Naive B cell (primary cell): ENCODE measurements at regions not wholly inside any gene's neighbourhood (a gene's known extent, or its start where the extent isn't known, plus 50 kb on each side); places are given as distances from the start of the nearest gene placed in this dataset.

Source experiments
- ATAC-seq, 2 donors: fragments of 150-1000 bp; cut with Tn5 transposase; 2 replicates each; pipeline ENCODE4 v1.10.0; 2021; ENCODE audit warnings: low read depth in 2 of 2, mild to moderate bottlenecking in 2 of 2, moderate library complexity in 2 of 2
- DNase-seq: peaks from one replicate; pipeline ENCODE4 v3.0.0; 2022
- H3K27ac Mint-ChIP-seq, 6 donors: one replicate each; pipeline ENCODE4 v1.8.0; 2020 to 2022; ENCODE audit warnings: mild to moderate bottlenecking in 6 of 6, mixed read lengths in 6 of 6, moderate library complexity in 5 of 6, inconsistent platforms in 2 of 6
- H3K27me3 Mint-ChIP-seq, 3 donors: one replicate each; pipeline ENCODE4 v1.8.0; 2021 to 2022; ENCODE audit warnings: mixed read lengths in 3 of 3, mild to moderate bottlenecking in 1 of 3
- H3K36me3 Mint-ChIP-seq, 2 donors: one replicate each; pipeline ENCODE4 v1.8.0; 2020 to 2022; ENCODE audit warnings: mixed read lengths in 2 of 2, inconsistent platforms in 1 of 2, mild to moderate bottlenecking in 1 of 2
- H3K4me1 Mint-ChIP-seq, 3 donors: one replicate each; pipeline ENCODE4 v1.8.0; 2020 to 2022; ENCODE audit warnings: mixed read lengths in 3 of 3, inconsistent platforms in 1 of 3, mild to moderate bottlenecking in 1 of 3, moderate library complexity in 1 of 3
- H3K4me3 Mint-ChIP-seq, 8 donors: one replicate each; pipeline ENCODE4 v1.8.0; 2020 to 2022; ENCODE audit warnings: mild to moderate bottlenecking in 8 of 8, mixed read lengths in 8 of 8, moderate library complexity in 8 of 8, inconsistent platforms in 2 of 8
- H3K9me3 Mint-ChIP-seq, 7 donors: one replicate each; pipeline ENCODE4 v1.8.0; 2020 to 2022; ENCODE audit warnings: mixed read lengths in 7 of 7, mild to moderate bottlenecking in 5 of 7, inconsistent platforms in 2 of 7, moderate library complexity in 1 of 7

GRCh38 chr20:63087872-63088680, 81.3 kb upstream of the BHLHE23 start:
- ATAC-seq = no peak
- Mint-ChIP-seq H3K36me3 (no peaks in the 10 kb centered on the region), H3K27ac (no peak overlapping the region), H3K4me1 (no peaks in the 10 kb centered on the region), H3K27me3 (peaks cover 5 to 42% (median 17%) of the 10 kb centered on the region in 3 donors), H3K4me3 (no peak overlapping the region), H3K9me3 (peaks cover 0 to 2% (median 0%) of the 10 kb centered on the region in 7 donors)
- DNase-seq = no peak

- Mint-ChIP-seq H3K27me3 (peaks cover 12 to 42% (median 24%) of the 10 kb centered on the region in 3 donors), H3K27ac (no peak overlapping the region), H3K36me3 (no peaks in the 10 kb centered on the region), H3K4me1 (no peaks in the 10 kb centered on the region), H3K4me3 (no peak overlapping the region), H3K9me3 (peaks cover 0 to 2% (median 0%) of the 10 kb centered on the region in 7 donors)
- DNase-seq (no peak), ATAC-seq (no peak)
Measured at GRCh38 chr20:63087236-63087871, 80.6 kb upstream of the BHLHE23 start.

DNA sequence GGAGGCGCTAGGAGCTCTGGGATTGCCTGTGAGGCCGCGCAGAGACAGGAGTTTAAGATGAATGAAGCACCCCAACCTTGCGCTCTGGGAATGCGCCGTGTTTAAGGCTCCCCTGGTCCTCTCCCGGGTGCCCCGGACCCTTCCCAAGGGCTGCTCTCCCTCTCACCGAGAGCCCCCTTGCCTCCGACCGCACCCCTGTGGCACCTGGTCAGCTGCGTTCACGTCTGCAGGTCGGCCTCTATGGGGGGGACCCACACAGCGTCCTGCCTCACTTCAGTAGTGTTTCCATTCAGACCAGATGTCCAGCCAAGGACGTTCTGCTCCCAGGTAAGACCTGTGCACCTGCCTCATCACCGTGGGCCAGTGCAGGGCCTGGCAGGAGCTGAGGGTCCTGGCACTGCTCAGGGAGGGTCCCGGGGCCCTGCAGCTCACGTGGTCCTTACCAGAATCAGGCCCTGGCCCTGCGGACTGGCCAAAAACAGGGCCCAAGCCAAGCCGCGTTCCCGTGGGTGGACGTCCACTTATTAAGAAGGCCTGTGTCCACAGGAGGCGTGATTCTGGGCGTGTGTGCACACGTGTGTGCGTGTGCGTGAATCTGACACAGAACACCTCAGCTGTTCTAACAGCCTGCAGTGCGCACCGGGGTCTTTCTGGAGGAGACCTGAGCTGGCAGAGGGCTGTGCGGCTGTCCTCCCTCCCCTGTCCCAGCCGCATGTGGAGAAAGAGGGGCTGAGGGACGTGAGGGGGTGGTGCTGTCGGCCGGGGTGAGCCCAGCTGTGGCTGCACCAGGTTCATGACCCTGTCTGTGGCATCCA, 79.9 kb upstream of the BHLHE23 start:
- Mint-ChIP-seq H3K27me3 (peaks cover 12 to 47% (median 28%) of the 10 kb centered on the region in 3 donors), H3K9me3 (peaks cover 0 to 2% (median 0%) of the 10 kb centered on the region in 7 donors), H3K27ac (peak overlapping the region in 1 of 6 donors; percentile 80), H3K4me3 (no peak overlapping the region), H3K36me3 (no peaks in the 10 kb centered on the region), H3K4me1 (no peaks in the 10 kb centered on the region)
- no peak for DNase-seq
- ATAC-seq = no peak

DNA sequence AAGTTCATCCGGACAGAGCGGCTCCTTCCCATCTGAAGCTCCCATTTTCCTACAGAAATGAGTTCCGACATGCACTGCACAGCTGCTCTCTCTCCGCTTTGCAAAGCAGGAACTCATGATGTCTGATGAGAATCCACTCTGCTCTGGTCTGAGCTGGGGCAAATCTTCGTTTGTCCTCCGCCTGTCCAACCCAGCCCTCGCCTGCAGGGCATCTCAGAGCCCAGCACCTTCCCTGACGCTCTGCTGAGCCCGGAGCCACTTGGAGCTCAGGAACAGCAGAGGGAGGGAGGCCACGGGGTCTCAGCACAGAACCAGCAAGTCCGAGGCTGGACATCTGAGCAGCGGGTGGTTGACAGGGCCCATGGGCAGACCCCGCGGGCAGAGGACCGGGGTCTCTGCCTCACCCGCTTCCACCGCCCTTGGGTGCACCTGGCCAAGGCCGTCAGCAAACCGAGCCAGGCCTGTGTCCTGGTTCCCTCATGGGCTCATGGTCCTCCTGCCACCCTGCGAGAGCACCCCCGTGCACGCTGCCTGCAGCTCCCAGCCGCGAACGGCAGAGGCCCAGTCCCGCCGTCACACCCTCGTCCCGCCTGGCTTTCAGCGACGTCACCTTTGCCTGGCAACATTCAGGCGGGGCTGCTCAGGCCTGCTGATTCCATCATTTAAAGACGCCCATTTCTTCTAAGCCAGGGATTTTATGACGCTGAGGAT, 78.5 kb upstream of the BHLHE23 start:
- ATAC-seq = no peak
- no peaks in the 10 kb centered on the region for H3K4me1 Mint-ChIP-seq
- H3K27ac Mint-ChIP-seq = no peak overlapping the region
- no peaks in the 10 kb centered on the region for H3K36me3 Mint-ChIP-seq
- DNase-seq = no peak
- H3K4me3 Mint-ChIP-seq = no peak overlapping the region
- peaks cover 12 to 55% (median 32%) of the 10 kb centered on the region in 3 donors for H3K27me3 Mint-ChIP-seq
- H3K9me3 Mint-ChIP-seq = peaks cover 0 to 4% (median 0%) of the 10 kb centered on the region in 7 donors

DNA sequence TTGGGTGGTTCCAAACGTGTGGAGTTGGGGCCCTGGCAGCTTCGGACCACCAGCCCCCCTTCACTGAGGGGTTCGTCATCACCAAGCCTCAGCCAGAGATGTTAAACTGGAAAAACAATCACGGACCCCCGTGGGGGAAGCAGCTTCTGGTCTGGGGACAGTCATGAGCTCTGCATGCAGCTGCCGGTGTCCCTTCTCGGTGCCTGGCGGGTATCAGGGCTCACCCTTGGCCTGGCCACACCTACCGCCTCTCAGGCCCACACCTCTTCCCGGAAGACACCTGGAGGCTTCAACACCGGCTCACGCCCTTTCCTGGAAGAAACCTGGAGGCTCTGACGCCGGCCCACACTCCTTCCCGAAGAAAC, 77.8 kb upstream of the BHLHE23 start:
- peaks cover 4 to 11% (median 5%) of the 10 kb centered on the region in 7 donors for H3K9me3 Mint-ChIP-seq
- peaks cover 16 to 63% (median 40%) of the 10 kb centered on the region in 3 donors for H3K27me3 Mint-ChIP-seq
- H3K4me3 Mint-ChIP-seq = no peak overlapping the region
- peaks cover 0 to 7% of the 10 kb centered on the region in 2 donors for H3K36me3 Mint-ChIP-seq
- no peak overlapping the region for H3K27ac Mint-ChIP-seq
- no peaks in the 10 kb centered on the region for H3K4me1 Mint-ChIP-seq
- DNase-seq = no peak
- ATAC-seq = no peak

DNA sequence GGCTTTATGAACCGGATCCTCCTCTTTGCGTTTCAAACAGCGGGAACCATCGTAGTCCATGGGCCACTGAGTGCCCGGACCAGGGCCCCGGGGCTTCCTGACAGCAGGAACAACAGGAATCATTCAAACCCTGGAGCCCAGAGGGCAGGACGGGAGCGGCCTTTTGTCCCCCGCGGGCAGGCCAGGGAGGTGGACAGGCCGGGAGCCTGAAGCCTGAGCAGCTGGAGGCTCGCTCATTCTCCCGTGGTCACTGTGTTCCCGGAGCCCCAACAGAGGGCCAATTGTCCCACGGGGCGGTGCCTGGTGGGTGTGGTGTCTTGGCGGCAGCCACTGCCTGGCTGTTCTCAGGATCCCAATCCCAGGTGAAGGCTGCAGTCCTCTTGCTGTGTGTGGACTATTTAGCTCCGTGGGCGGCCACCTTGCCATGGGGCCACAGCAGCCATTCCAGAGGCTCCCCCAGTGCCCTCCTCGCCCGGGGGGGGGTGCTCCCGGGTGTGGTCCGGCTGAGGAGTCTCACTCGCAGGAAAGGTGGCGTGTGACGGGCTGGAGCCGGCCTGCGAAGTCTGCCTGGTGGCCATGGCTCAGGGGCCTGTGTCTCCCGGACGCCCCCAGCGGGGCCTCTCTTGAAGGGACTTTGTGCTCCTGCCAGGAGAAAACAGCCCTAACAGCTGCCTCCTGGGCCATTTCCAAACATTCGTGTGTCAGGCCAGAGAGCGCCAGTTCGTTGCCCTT, 77.2 kb upstream of the BHLHE23 start:
- H3K27me3 Mint-ChIP-seq = peaks cover 17 to 67% (median 42%) of the 10 kb centered on the region in 3 donors
- no peak overlapping the region for H3K27ac Mint-ChIP-seq
- peaks cover 5 to 16% (median 9%) of the 10 kb centered on the region in 7 donors for H3K9me3 Mint-ChIP-seq
- no peak overlapping the region for H3K4me3 Mint-ChIP-seq
- DNase-seq = no peak
- no peaks in the 10 kb centered on the region for H3K4me1 Mint-ChIP-seq
- ATAC-seq = no peak
- H3K36me3 Mint-ChIP-seq = peaks cover 0 to 8% of the 10 kb centered on the region in 2 donors

GRCh38 chr20:63082939-63083735, 76.4 kb upstream of the BHLHE23 start:
- Mint-ChIP-seq H3K4me1 (no peaks in the 10 kb centered on the region), H3K36me3 (peaks cover 0 to 8% of the 10 kb centered on the region in 2 donors), H3K9me3 (peaks cover 10 to 25% (median 16%) of the 10 kb centered on the region in 7 donors), H3K4me3 (no peak overlapping the region), H3K27me3 (peaks cover 17 to 66% (median 42%) of the 10 kb centered on the region in 3 donors), H3K27ac (no peak overlapping the region)
- ATAC-seq (no peak), DNase-seq (no peak)

- Mint-ChIP-seq H3K4me1 (no peaks in the 10 kb centered on the region), H3K36me3 (peaks cover 0 to 8% of the 10 kb centered on the region in 2 donors)
- no peak for ATAC-seq
Measured at GRCh38 chr20:63082308-63082938, 75.7 kb upstream of the BHLHE23 start.

DNA sequence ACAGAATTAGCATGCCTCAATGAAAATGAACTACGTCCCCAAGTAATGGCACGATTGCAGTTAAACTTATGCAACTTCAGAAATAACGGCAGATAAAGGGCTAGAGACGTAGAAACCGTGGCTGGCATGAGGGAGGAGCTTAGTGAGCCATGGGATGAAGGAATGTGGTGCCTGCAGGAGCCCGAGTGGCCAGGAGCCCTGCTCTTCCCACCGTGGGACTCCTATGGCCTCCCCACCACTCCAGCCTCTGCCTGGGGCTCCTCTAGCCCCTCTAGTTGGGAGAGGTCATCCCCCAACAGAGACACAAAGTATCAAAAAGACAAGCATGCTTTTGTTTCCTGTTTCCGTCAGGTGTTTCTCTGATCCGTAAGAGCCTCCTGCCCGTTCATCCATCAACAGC, 75.1 kb upstream of the BHLHE23 start:
- no peak for ATAC-seq
- no peaks in the 10 kb centered on the region for H3K4me1 Mint-ChIP-seq
- no peak overlapping the region for H3K4me3 Mint-ChIP-seq
- DNase-seq = no peak
- peaks cover 17 to 60% (median 42%) of the 10 kb centered on the region in 3 donors for H3K27me3 Mint-ChIP-seq
- peak overlapping the region in 1 of 6 donors; percentile 81 for H3K27ac Mint-ChIP-seq
- peaks cover 0 to 8% of the 10 kb centered on the region in 2 donors for H3K36me3 Mint-ChIP-seq
- H3K9me3 Mint-ChIP-seq = peaks cover 20 to 38% (median 29%) of the 10 kb centered on the region in 7 donors

More at GRCh38 chr20:63082308-63082938, 75.7 kb upstream of the BHLHE23 start:
- DNase-seq = no peak
- Mint-ChIP-seq H3K9me3 (peaks cover 15 to 32% (median 23%) of the 10 kb centered on the region in 7 donors), H3K27ac (no peak overlapping the region), H3K27me3 (peaks cover 17 to 60% (median 42%) of the 10 kb centered on the region in 3 donors), H3K4me3 (no peak overlapping the region)

- Mint-ChIP-seq H3K4me1 (no peaks in the 10 kb centered on the region), H3K4me3 (no peak overlapping the region), H3K36me3 (peaks cover 0 to 13% of the 10 kb centered on the region in 2 donors), H3K9me3 (peaks cover 21 to 43% (median 33%) of the 10 kb centered on the region in 7 donors), H3K27ac (no peak overlapping the region), H3K27me3 (peaks cover 22 to 59% (median 46%) of the 10 kb centered on the region in 3 donors)
- no peak for ATAC-seq
- no peak for DNase-seq
Measured at GRCh38 chr20:63081351-63081750, 74.6 kb upstream of the BHLHE23 start.

GRCh38 chr20:63080811-63081210, 74.0 kb upstream of the BHLHE23 start:
- Mint-ChIP-seq H3K27me3 (peaks cover 24 to 55% (median 50%) of the 10 kb centered on the region in 3 donors), H3K4me3 (peak overlapping the region in 1 of 8 donors; percentile 5), H3K4me1 (no peaks in the 10 kb centered on the region), H3K9me3 (peaks cover 23 to 48% (median 36%) of the 10 kb centered on the region in 7 donors), H3K36me3 (peaks cover 0 to 18% of the 10 kb centered on the region in 2 donors), H3K27ac (no peak overlapping the region)
- DNase-seq (no peak), ATAC-seq (no peak)
